Activated CD4-positive, alpha-beta T cell treated with anti-CD3 and anti-CD28 coated beads, Interleukin-2, amount 50 U/mL, for 16 hours (primary cell): ENCODE measurements at regions not wholly inside any gene's neighbourhood (a gene's known extent, or its start where the extent isn't known, plus 50 kb on each side); places are given as distances from the start of the nearest gene placed in this dataset.
A peak's percentile ranks its signal among the peaks of the same experiment; 100 is the strongest.
"Not testable (repeated sequence)": the region's sequence is repeated elsewhere in the genome, so short reads cannot be mapped to it uniquely, and the experiment has no call there.

Experiments used
- DNase-seq: peaks from one replicate; pipeline ENCODE4 v3.0.0-alpha.2; 2020

DNA sequence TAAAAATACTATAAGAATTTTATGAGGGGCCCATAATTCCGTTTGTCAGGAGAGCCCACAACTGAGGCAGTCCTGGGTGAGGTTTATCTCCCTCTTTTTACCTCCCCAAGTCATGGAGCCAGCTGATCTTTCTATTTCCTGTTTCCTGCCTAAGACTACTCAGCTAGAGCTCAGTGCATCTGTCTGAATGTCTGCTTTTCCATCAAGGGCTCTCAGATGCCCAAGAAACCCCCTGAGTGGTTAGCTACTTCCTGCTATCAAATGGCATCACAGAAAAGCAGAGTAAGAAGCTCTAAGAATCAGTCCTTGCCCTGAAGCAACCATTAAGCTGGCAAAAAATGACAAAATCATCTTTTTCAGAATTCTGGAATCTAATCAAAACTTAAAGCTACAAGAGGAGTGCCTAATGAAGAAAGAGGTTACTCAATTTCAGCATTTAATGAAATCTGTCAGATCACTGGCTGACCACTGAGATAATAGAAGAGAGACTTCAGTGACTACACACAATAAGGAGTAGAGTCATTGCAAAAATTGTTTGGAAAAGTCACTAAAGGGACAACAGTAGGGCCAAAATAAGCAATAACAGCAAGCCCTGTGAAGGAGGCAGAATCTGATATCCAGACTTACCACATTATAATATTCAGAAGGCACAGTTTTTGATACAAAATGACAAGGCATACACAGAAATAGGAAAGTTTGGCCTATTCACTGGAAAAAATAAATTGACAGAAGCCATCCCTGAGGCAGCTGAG lies 150.1 kb downstream of the CYB561 start:
- no peak for DNase-seq

DNA sequence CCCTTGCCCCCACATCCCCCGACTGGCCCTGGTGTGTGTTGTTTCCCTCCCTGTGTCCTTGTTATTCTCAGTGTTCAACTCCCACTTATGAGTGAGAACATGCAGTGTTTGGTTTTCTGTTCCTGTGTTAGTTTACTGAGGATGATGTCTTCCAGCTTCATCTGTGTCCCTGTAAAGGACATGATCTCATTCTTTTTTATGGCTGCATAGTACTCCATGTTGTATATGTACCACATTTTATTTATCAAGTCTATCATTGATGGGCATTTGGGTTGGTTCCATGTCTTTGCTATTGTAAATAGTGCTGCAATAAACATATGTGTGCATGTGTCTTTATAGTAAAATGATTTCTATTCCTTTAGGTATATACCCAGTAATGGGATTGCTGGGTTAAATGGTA lies 147.2 kb downstream of the CYB561 start:
- DNase-seq, result not testable (repeated sequence)

GRCh38 chr17:63304704-63305261 lies 141.3 kb downstream of the CYB561 start:
- DNase-seq, result no peak

DNA sequence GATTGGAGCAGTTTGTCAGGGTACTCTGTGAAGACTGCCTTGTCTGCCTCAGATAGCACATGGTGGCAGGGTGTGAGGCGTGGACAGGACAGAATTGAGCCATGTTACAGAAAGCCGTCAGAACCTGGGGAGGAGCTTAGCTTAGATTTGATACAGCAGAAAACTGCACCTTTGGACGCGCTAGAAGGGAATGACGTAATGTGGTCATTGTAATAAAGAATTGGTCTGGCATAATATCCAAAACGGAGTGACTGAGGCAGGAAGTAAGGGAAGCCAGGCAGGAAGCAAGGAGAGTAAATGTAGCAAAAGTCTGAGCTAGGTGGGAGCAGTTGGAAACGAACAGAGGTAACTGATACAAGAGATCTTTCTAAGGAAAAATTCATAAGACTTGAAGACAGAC lies 140.2 kb downstream of the CYB561 start:
- no peak for DNase-seq

- DNase-seq, result no peak
These were observed 139.3 kb downstream of the CYB561 start for GRCh38 chr17:63306855-63307254.

- DNase-seq, result no peak
These were observed 137.8 kb downstream of the CYB561 start for GRCh38 chr17:63308272-63308671.

DNA sequence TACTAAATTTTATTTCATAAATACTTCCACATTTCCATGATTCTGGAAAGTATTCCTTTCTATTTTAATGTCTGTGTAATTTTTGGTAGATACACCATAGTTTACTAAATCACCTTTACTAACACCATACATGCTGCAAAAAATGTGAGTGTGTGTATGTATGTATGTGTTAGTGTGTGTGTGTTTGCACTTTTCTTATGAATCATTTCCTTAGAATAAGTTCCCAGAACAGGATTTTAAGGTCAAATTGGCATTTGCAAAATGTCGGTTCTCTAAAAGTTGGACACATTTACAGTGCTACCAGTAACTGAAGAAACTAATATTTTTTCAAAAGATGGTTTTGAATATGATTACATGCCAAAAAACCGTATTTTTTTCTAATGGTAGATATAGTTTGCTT lies 137.1 kb downstream of the CYB561 start:
- DNase-seq, result peak; percentile 25

GRCh38 chr17:63311416-63311937 lies 134.6 kb downstream of the CYB561 start:
- DNase-seq, result peak; percentile 31

- DNase-seq, result no peak
These were observed 131.3 kb downstream of the CYB561 start for GRCh38 chr17:63314761-63315160.

DNA sequence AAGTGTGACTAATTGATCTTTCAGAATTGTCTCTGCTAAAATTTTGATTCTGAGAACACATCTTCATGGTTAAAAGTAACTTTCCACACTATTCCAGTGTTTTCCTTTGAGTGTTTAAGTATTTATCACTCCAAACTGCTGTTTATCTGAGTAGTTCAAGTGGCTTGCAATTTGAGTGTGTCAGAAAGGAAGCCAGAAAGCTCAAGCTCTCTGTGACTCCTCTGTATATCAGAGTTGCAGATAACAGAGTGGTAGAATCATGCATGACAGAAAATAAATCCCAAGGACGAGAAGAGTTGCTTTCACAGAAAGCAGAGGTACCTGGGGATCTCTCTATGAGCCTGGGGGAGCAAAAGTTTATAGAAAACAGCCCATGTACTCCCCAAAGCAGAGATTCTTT lies 130.0 kb downstream of the CYB561 start:
- DNase-seq, result no peak

DNA sequence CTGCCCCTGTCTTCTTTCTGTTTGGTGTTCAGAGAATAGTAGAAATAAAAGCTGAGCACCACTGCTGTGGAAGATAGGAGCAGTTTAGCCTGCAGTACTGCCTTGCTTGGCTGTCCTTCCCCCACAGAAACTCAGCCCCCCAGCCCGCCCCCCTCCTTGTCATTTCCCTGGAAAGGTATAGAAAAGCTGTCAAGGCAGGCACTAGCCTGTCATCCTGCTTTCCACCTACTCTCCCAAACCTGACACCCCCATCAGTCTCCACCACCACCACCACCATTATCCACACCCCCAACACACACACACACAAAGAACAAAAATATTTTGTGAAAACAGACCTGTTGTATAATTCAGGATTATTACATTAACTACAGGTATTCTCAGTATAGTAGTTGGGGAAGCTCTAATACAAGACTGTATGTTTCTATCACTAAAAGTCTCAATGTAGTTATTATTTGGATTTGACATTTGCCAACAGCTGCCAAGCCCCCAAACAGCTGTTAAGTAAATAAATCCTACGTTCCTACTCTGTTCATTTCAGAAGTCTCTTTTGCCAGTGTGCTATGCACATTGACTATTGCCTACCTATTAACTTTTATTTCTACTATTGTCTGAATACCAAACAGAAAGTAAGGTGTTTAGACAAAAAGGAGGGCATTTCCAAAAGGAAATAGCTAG lies 128.8 kb downstream of the CYB561 start:
- DNase-seq, result no peak

GRCh38 chr17:63325808-63326207 lies 120.3 kb downstream of the CYB561 start:
- no peak for DNase-seq

- DNase-seq, result no peak
These were observed 116.2 kb downstream of the CYB561 start for GRCh38 chr17:63329876-63330275.

DNA sequence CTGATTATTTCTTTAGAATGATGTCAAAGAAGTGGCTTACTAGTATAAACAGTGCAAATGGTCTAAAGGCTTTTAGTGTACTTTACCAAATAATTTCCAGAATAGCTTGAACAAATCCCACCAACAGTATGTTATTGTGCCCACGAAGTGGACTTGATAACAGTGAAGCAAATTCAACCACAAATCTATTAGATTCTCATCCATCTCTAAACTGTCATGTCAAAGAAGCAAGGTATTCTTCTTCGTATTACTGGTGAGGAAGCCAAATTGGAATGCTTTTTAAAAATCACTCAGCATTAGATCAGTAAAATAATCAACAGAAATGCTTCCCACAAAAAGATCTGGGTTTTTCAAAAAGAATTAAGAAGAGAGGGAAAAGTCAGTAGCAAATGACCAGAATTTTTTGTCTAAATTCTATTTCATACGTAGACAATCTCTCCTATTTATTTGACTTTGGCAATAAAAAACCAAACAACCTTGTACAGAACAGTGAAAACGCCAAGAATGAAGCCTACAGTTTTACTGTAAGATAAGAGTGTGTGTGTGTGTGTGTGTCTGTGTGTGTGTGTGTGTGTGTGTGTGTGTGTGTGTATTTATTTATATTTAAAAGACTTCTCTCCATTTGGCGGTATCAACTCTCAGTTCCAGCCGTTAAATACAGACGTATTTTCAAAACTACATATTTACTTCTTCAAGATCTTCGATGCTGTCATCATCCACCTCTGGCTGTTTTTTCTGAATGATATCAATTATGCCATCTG lies 114.6 kb downstream of the CYB561 start:
- no peak for DNase-seq

DNA sequence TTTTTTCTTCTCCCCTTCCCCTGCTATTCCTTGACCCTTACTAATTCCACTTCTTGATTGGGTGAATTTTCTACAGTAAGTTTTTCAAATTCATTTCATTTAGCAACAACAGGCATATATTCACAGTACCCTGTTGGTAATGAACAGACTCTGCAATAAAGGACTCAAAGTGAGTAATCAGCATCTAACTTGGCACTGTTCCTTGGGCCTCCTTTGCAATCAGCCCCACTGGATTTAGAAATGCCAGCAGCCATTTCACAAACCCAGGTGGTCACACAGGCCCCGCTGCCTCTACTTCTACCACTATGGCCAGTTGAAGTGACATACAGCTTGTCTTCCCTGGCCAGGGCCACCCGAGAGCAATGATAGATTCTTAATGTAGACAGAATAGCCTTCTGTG lies 113.8 kb downstream of the CYB561 start:
- no peak for DNase-seq

GRCh38 chr17:63333869-63334268 lies 112.2 kb downstream of the CYB561 start:
- no peak for DNase-seq

DNA sequence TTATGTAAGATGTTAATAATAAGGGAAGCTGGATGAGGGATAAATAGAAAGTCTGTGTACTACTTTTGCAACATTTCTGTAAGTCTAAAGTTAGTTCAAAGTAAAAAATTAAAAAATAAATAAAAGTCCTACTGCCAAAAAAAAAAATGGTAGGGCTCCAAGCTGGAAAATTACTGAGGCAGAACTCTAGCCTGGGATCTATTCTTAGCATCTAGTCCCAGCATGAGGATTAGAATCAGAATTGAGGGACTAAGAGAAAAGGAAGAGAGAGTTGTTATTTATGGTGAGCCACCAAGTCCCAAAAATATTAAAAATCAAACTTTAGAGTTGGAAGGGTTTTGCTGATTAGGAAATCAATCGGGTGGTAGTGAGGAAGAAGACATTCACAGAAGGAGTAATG lies 110.3 kb downstream of the CYB561 start:
- no peak for DNase-seq

- DNase-seq, result no peak
These were observed 108.5 kb downstream of the CYB561 start for GRCh38 chr17:63337579-63337978.

GRCh38 chr17:63338272-63338671 lies 107.8 kb downstream of the CYB561 start:
- no peak for DNase-seq

DNA sequence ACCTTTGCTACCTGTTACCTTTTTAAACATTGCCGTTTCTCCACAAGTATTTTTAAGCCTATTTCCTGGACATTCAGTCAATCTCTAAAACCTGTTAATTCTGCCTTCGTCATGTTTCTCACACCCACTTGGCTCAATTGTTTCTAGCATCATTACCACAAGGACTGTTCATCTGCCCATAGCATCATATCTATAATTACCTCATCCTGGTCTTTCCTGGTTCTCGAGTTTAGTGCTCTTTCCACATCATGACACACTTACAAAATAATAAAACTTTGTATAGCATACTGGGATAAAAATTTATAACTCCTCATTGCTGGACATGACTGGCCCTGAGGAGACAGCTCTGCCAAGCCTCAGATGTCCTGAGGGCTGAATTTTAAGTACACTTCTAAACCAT lies 104.8 kb downstream of the CYB561 start:
- no peak for DNase-seq

DNA sequence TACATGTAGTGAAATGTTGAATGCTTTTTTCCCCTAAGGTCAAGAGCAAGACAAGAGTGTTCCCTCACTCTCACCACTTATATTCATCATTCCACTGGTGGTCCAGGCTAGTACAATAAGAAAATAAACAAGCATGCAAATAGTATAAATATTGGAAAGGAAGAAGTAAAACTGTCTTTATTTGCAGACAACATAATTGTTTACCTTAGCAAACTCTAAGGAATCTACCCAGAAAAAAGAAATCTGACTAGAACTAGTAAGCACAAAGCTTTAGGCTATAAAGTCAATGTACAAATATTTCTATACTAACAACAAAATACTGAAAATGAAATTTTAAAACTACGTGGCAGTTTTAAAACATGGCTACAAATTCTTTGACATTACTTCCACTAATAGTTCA lies 101.7 kb downstream of the CYB561 start:
- no peak for DNase-seq

DNA sequence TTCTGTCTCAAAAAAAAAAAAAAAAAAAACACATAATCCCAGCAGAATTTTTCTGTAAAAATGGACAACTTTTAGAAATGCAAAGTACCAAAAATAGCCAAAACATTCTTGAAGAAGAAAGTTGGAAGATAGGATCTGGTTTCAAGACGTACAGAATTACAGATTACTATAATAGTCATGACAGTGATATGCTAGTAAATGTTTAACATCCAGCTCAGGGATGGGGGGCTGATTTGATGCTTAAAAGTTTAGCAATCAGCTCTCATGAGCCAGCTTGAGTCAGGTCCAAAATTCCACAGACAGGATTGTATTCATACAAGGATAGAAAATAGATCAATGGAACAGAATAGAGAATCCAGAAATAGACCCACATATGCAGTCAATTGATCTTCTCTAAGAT lies 100.5 kb downstream of the CYB561 start:
- DNase-seq, result no peak

GRCh38 chr17:63347475-63347874 lies 98.6 kb downstream of the CYB561 start:
- DNase-seq, result no peak
